Activated T-cell treated with anti-CD3 and anti-CD28 coated beads, Interleukin-2, amount 50 U/mL, for 72 hours (primary cell): ENCODE measurements at regions not wholly inside any gene's neighbourhood (a gene's known extent, or its start where the extent isn't known, plus 50 kb on each side); places are given as distances from the start of the nearest gene placed in this dataset.
"Not testable (repeated sequence)": the region's sequence is repeated elsewhere in the genome, so short reads cannot be mapped to it uniquely, and the experiment has no call there.

Experiments
- ATAC-seq, 2 donors: fragments of 150-1000 bp; cut with Tn5 transposase; replicated peaks in 1 of 2; 2 replicates each; pipeline ENCODE4 v1.10.0; 2021; ENCODE audit warnings: moderate library complexity in 2 of 2, mild to moderate bottlenecking in 1 of 2
- DNase-seq, 2 donors: peaks; one replicate each; pipeline ENCODE4 v3.0.0; 2021 to 2022; ENCODE audit warnings: mixed read lengths in 1 of 2
- H3K27ac Mint-ChIP-seq: one replicate; pipeline ENCODE4 v1.8.0; 2022; ENCODE audit warnings: mild to moderate bottlenecking, moderate library complexity, mixed read lengths
- H3K27me3 Mint-ChIP-seq: one replicate; pipeline ENCODE4 v1.8.0; 2022; ENCODE audit warnings: low read depth, mixed read lengths
- H3K36me3 Mint-ChIP-seq, 2 donors: one replicate each; pipeline ENCODE4 v1.8.0; 2022; ENCODE audit warnings: mixed read lengths in 2 of 2, mild to moderate bottlenecking in 1 of 2; ENCODE audit not compliant: insufficient read depth in 2 of 2
- H3K4me1 Mint-ChIP-seq: one replicate; pipeline ENCODE4 v1.8.0; 2022; ENCODE audit warnings: low read depth, mixed read lengths
- H3K4me3 Mint-ChIP-seq, 2 donors: one replicate each; pipeline ENCODE4 v1.8.0; 2022; ENCODE audit warnings: mild to moderate bottlenecking in 2 of 2, mixed read lengths in 2 of 2, moderate library complexity in 2 of 2
- H3K9me3 Mint-ChIP-seq, 2 donors: one replicate each; pipeline ENCODE4 v1.8.0; 2022; ENCODE audit warnings: mixed read lengths in 2 of 2

GRCh38 chr17:63086483-63087185, 120.6 kb downstream of the TANC2 start:
- no peak overlapping the region for H3K4me3 Mint-ChIP-seq
- H3K27me3 Mint-ChIP-seq = no peaks in the 10 kb centered on the region
- DNase-seq (no peak), ATAC-seq (no peak)
- no peaks in the 10 kb centered on the region for H3K36me3 Mint-ChIP-seq
- no peak overlapping the region for H3K27ac Mint-ChIP-seq
- H3K4me1 Mint-ChIP-seq = no peaks in the 10 kb centered on the region
- peaks cover 0 to 6% of the 10 kb centered on the region in 2 donors for H3K9me3 Mint-ChIP-seq

- DNase-seq, H3K27ac Mint-ChIP-seq, H3K9me3 Mint-ChIP-seq, ATAC-seq, H3K36me3 Mint-ChIP-seq, H3K4me3 Mint-ChIP-seq, H3K27me3 Mint-ChIP-seq, H3K4me1 Mint-ChIP-seq: not testable (repeated sequence)
Observed at GRCh38 chr17:63090358-63091114, 124.5 kb downstream of the TANC2 start.

- H3K4me3 Mint-ChIP-seq, H3K4me1 Mint-ChIP-seq, H3K27ac Mint-ChIP-seq, DNase-seq, H3K9me3 Mint-ChIP-seq, H3K27me3 Mint-ChIP-seq, H3K36me3 Mint-ChIP-seq, ATAC-seq: not testable (repeated sequence)
Observed at GRCh38 chr17:63091909-63092308, 125.9 kb downstream of the TANC2 start.

- Mint-ChIP-seq H3K4me3 (no peak overlapping the region), H3K36me3 (no peaks in the 10 kb centered on the region), H3K27me3 (no peaks in the 10 kb centered on the region), H3K9me3 (peaks cover 0 to 4% of the 10 kb centered on the region in 2 donors), H3K27ac (no peak overlapping the region), H3K4me1 (peaks cover 4% of the 10 kb centered on the region)
- no peak for DNase-seq
- no peak for ATAC-seq
Observed at GRCh38 chr17:63094631-63095030, 128.6 kb downstream of the TANC2 start.

- no peak for DNase-seq
- H3K27me3 Mint-ChIP-seq = no peaks in the 10 kb centered on the region
- peaks cover 4% of the 10 kb centered on the region for H3K4me1 Mint-ChIP-seq
- no peak overlapping the region for H3K27ac Mint-ChIP-seq
- H3K4me3 Mint-ChIP-seq = no peak overlapping the region
- H3K36me3 Mint-ChIP-seq = no peaks in the 10 kb centered on the region
- ATAC-seq = no peak
- H3K9me3 Mint-ChIP-seq = peaks cover 0 to 1% of the 10 kb centered on the region in 2 donors
Observed at GRCh38 chr17:63095459-63095858, 129.4 kb downstream of the TANC2 start.

- H3K27ac Mint-ChIP-seq = no peak overlapping the region
- no peak overlapping the region for H3K4me3 Mint-ChIP-seq
- DNase-seq (no peak), ATAC-seq (no peak)
- no peaks in the 10 kb centered on the region for H3K36me3 Mint-ChIP-seq
- peaks cover 4% of the 10 kb centered on the region for H3K4me1 Mint-ChIP-seq
- H3K27me3 Mint-ChIP-seq = no peaks in the 10 kb centered on the region
- no peaks in the 10 kb centered on the region for H3K9me3 Mint-ChIP-seq
Observed at GRCh38 chr17:63095879-63096278, 129.8 kb downstream of the TANC2 start.

- Mint-ChIP-seq H3K4me1 (peaks cover 4% of the 10 kb centered on the region), H3K27me3 (no peaks in the 10 kb centered on the region), H3K27ac (no peak overlapping the region), H3K4me3 (no peak overlapping the region), H3K36me3 (no peaks in the 10 kb centered on the region), H3K9me3 (no peaks in the 10 kb centered on the region)
- no peak for DNase-seq
- no peak for ATAC-seq
Observed at GRCh38 chr17:63096426-63096825, 130.4 kb downstream of the TANC2 start.

GRCh38 chr17:63099425-63099824, 133.4 kb downstream of the TANC2 start:
- no peaks in the 10 kb centered on the region for H3K27me3 Mint-ChIP-seq
- no peak overlapping the region for H3K27ac Mint-ChIP-seq
- DNase-seq (no peak), ATAC-seq (no peak)
- H3K36me3 Mint-ChIP-seq = no peaks in the 10 kb centered on the region
- H3K9me3 Mint-ChIP-seq = no peaks in the 10 kb centered on the region
- peaks cover 4% of the 10 kb centered on the region for H3K4me1 Mint-ChIP-seq
- H3K4me3 Mint-ChIP-seq = no peak overlapping the region

GRCh38 chr17:63102034-63102433, 136.0 kb downstream of the TANC2 start:
- ATAC-seq = no peak

GRCh38 chr17:63106050-63106449, 140.0 kb downstream of the TANC2 start:
- Mint-ChIP-seq H3K27ac (no peak overlapping the region), H3K4me1 (no peaks in the 10 kb centered on the region), H3K9me3 (no peaks in the 10 kb centered on the region), H3K36me3 (no peaks in the 10 kb centered on the region), H3K27me3 (no peaks in the 10 kb centered on the region), H3K4me3 (no peak overlapping the region)
- DNase-seq = no peak
- no peak for ATAC-seq

More at GRCh38 chr17:63102034-63102433, 136.0 kb downstream of the TANC2 start:
- no peak overlapping the region for H3K4me3 Mint-ChIP-seq
- no peaks in the 10 kb centered on the region for H3K4me1 Mint-ChIP-seq
- no peaks in the 10 kb centered on the region for H3K27me3 Mint-ChIP-seq
- H3K27ac Mint-ChIP-seq = no peak overlapping the region
- no peaks in the 10 kb centered on the region for H3K9me3 Mint-ChIP-seq
- no peaks in the 10 kb centered on the region for H3K36me3 Mint-ChIP-seq
- no peak for DNase-seq

- Mint-ChIP-seq H3K27me3 (no peaks in the 10 kb centered on the region), H3K9me3 (no peaks in the 10 kb centered on the region), H3K4me1 (no peaks in the 10 kb centered on the region), H3K27ac (no peak overlapping the region), H3K4me3 (no peak overlapping the region), H3K36me3 (no peaks in the 10 kb centered on the region)
- DNase-seq (no peak), ATAC-seq (no peak)
Observed at GRCh38 chr17:63109661-63110060, 143.6 kb downstream of the TANC2 start.

GRCh38 chr17:63113167-63113566, 147.1 kb downstream of the TANC2 start:
- ATAC-seq (no peak), DNase-seq (peak in 1 of 2 donors; percentile 0)
- Mint-ChIP-seq H3K27ac (no peak overlapping the region), H3K36me3 (no peaks in the 10 kb centered on the region), H3K27me3 (no peaks in the 10 kb centered on the region), H3K9me3 (no peaks in the 10 kb centered on the region), H3K4me1 (no peaks in the 10 kb centered on the region), H3K4me3 (no peak overlapping the region)

- Mint-ChIP-seq H3K4me1 (no peaks in the 10 kb centered on the region), H3K4me3 (no peak overlapping the region), H3K9me3 (no peaks in the 10 kb centered on the region), H3K27me3 (no peaks in the 10 kb centered on the region), H3K27ac (no peak overlapping the region), H3K36me3 (no peaks in the 10 kb centered on the region)
- ATAC-seq (no peak), DNase-seq (no peak)
Observed at GRCh38 chr17:63116228-63116627, 150.2 kb downstream of the TANC2 start.
